ENCODE measurements at regions not wholly inside any gene's neighbourhood (a gene's known extent, or its start where the extent isn't known, plus 50 kb on each side); places are given as distances from the start of the nearest gene placed in this dataset.

DNA sequence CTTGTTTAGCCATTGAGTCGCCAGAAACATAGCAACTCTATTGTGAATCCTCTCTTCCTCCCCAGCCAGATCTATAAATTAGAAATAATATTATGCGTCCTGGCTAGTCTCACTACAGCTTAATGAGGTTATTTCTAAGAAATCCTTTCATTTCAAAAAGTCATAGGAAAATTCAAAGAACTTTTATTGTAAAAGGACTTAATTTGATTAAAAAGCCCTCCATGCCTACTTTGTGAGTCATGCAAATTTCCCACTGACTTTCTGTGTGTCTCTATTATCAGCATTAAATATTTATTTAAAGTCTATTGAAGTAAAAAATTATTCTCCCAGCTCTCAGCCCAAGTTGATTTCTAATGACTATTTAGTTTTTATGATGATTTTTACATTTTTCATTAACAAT, 160.7 kb downstream of the PHLDA1 start:
- TF ChIP-seq, protein P1, sequence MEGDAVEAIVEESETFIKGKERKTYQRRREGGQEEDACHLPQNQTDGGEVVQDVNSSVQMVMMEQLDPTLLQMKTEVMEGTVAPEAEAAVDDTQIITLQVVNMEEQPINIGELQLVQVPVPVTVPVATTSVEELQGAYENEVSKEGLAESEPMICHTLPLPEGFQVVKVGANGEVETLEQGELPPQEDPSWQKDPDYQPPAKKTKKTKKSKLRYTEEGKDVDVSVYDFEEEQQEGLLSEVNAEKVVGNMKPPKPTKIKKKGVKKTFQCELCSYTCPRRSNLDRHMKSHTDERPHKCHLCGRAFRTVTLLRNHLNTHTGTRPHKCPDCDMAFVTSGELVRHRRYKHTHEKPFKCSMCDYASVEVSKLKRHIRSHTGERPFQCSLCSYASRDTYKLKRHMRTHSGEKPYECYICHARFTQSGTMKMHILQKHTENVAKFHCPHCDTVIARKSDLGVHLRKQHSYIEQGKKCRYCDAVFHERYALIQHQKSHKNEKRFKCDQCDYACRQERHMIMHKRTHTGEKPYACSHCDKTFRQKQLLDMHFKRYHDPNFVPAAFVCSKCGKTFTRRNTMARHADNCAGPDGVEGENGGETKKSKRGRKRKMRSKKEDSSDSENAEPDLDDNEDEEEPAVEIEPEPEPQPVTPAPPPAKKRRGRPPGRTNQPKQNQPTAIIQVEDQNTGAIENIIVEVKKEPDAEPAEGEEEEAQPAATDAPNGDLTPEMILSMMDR (IDR thresholded peaks at IDR 0.05), result no peak
- TF ChIP-seq POLR2A (IDR thresholded peaks at IDR 0.05), result no peak

All from body of pancreas (tissue), 4 donors.